IMR-90 (cell line): ENCODE measurements at regions not wholly inside any gene's neighbourhood (a gene's known extent, or its start where the extent isn't known, plus 50 kb on each side); places are given as distances from the start of the nearest gene placed in this dataset.

Experiments
- ATAC-seq: fragments of 200-7000 bp; cut with Tn5 transposase; 2 replicates; pipeline ENCODE4 v1.9.1; 2020; ENCODE audit warnings: low read depth, mild to moderate bottlenecking, moderate library complexity
- BruUV-seq: library from RNA; stranded (reverse); fragments of 400-500 nt; replicated peaks from 2 replicates; lab custom pipeline; 2021; lab: Mats Ljungman, UMichigan
- CTCF ChIA-PET: fragments of 300-600 bp; formaldehyde crosslinking; extraction: SDS; loops from one replicate; lab custom pipeline; 2021; ENCODE audit warnings: antibody characterized with exemption; lab: Yijun Ruan, JAX
- POLR2A ChIA-PET: fragments of 300-600 bp; sonication (Branson Sonifier 250); formaldehyde crosslinking; loops from one replicate; lab custom pipeline; 2022; ENCODE audit warnings: antibody characterized with exemption; ENCODE audit not compliant: unreplicated experiment; lab: Charles Lee
- DNase-seq: peaks from one replicate; pipeline ENCODE4 v3.0.0; 2013
- H2AFZ ChIP-seq: replicated peaks from 2 replicates; pipeline ENCODE3; 2013; ENCODE audit warnings: low read length, mild to moderate bottlenecking; ENCODE audit not compliant: poor library complexity
- H2AK5ac ChIP-seq: 2 replicates; pipeline ENCODE4 v1.6.1; 2013; ENCODE audit warnings: low read depth, low read length, inconsistent platforms
- H2AK9ac ChIP-seq: replicated peaks from 2 replicates; pipeline ENCODE3; 2013; ENCODE audit warnings: mild to moderate bottlenecking, low read depth, low read length, moderate library complexity; ENCODE audit not compliant: poor library complexity
- H2BK120ac ChIP-seq: 2 replicates; pipeline ENCODE4 v1.6.1; 2013; ENCODE audit warnings: low read depth, low read length, inconsistent platforms
- H2BK15ac ChIP-seq: 3 replicates; pipeline ENCODE4 v1.6.1; 2013; ENCODE audit warnings: low read depth, low read length, inconsistent platforms
- H2BK20ac ChIP-seq: 2 replicates; pipeline ENCODE4 v1.6.1; 2013; ENCODE audit warnings: low read depth, mild to moderate bottlenecking, inconsistent platforms, low read length, moderate library complexity
- H2BK5ac ChIP-seq: 2 replicates; pipeline ENCODE4 v1.6.1; 2013; ENCODE audit warnings: mild to moderate bottlenecking, low read depth, low read length, inconsistent platforms; ENCODE audit not compliant: poor library complexity, severe bottlenecking
- H3K14ac ChIP-seq: replicated peaks from 2 replicates; pipeline ENCODE4 v1.6.1; 2013; ENCODE audit warnings: low read depth, low read length, inconsistent platforms
- H3K18ac ChIP-seq: 2 replicates; pipeline ENCODE4 v1.6.1; 2013; ENCODE audit warnings: low read depth, low read length, control low read depth
- H3K23ac ChIP-seq: 2 replicates; pipeline ENCODE4 v1.6.1; 2013; ENCODE audit warnings: low read depth, low read length, inconsistent platforms
- H3K27ac ChIP-seq: 2 replicates; pipeline ENCODE4 v1.5.1; 2013; ENCODE audit warnings: mild to moderate bottlenecking, control low read depth, low read length; ENCODE audit not compliant: insufficient read depth
- H3K27me3 ChIP-seq: 2 replicates; pipeline ENCODE4 v1.6.1; 2013; ENCODE audit warnings: low read length; ENCODE audit not compliant: control insufficient read depth, insufficient read depth
- H3K36me3 ChIP-seq: 2 replicates; pipeline ENCODE4 v1.6.1; 2013; ENCODE audit warnings: low read length, mixed read lengths; ENCODE audit not compliant: control insufficient read depth, insufficient read depth
- H3K4ac ChIP-seq: 2 replicates; pipeline ENCODE4 v1.6.1; 2013; ENCODE audit warnings: low read depth, low read length, inconsistent platforms
- H3K4me1 ChIP-seq: 2 replicates; pipeline ENCODE4 v1.6.1; 2013; ENCODE audit warnings: low read length, mixed read lengths; ENCODE audit not compliant: control insufficient read depth, insufficient read depth
- H3K4me2 ChIP-seq: 2 replicates; pipeline ENCODE4 v1.6.1; 2013; ENCODE audit warnings: low read depth, mild to moderate bottlenecking, control low read depth, low read length, moderate library complexity
- H3K4me3 ChIP-seq: 2 replicates; pipeline ENCODE4 v1.5.1; 2013; ENCODE audit warnings: low read depth, mild to moderate bottlenecking, control low read depth, low read length, moderate library complexity; ENCODE audit not compliant: insufficient read depth
- H3K56ac ChIP-seq: 2 replicates; pipeline ENCODE4 v1.6.1; 2013; ENCODE audit warnings: low read length, inconsistent platforms; ENCODE audit not compliant: insufficient read depth; ENCODE audit errors: extremely low read depth
- H3K79me1 ChIP-seq, 2 experiments: 2 replicates each; pipeline ENCODE4 v1.6.1; 2013; ENCODE audit warnings: low read length in 2 of 2, inconsistent platforms in 1 of 2, low read depth in 1 of 2
- H3K9ac ChIP-seq: 2 replicates; pipeline ENCODE4 v1.6.1; 2013; ENCODE audit warnings: low read depth, low read length, control low read depth
- H3K9me1 ChIP-seq: 2 replicates; pipeline ENCODE4 v1.6.1; 2013; ENCODE audit warnings: low read length, inconsistent platforms; ENCODE audit not compliant: insufficient read depth
- H3K9me3 ChIP-seq: 2 replicates; pipeline ENCODE4 v1.6.1; 2013; ENCODE audit warnings: low read length; ENCODE audit not compliant: control insufficient read depth, insufficient read depth
- H4K20me1 ChIP-seq: 2 replicates; pipeline ENCODE4 v1.6.1; 2013; ENCODE audit warnings: low read length, inconsistent platforms; ENCODE audit not compliant: insufficient read depth
- H4K5ac ChIP-seq: 2 replicates; pipeline ENCODE4 v1.6.1; 2013; ENCODE audit warnings: mild to moderate bottlenecking, low read depth, low read length, control low read depth
- H4K8ac ChIP-seq, 2 experiments: 2 replicates each; pipeline ENCODE4 v1.6.1; 2013; ENCODE audit warnings: low read depth in 2 of 2, low read length in 2 of 2, control low read depth in 1 of 2, inconsistent platforms in 1 of 2
- H4K91ac ChIP-seq: 2 replicates; pipeline ENCODE4 v1.6.1; 2013; ENCODE audit warnings: low read depth, low read length, inconsistent platforms; ENCODE audit not compliant: insufficient read depth
- BHLHE40 ChIP-seq: fragments of 150-350 bp; IDR thresholded peaks from 2 replicates; pipeline ENCODE4 v1.6.1; 2016; ENCODE audit warnings: mild to moderate bottlenecking, low read depth, low read length
- CHD1 ChIP-seq: IDR thresholded peaks from 2 replicates; pipeline ENCODE4 v1.6.1; 2012; ENCODE audit warnings: low read depth, low read length, improper control_type of control experiment
- CTCF ChIP-seq: conservative IDR thresholded peaks from 2 replicates; pipeline ENCODE4 v1.5.1; 2012; ENCODE audit warnings: mild to moderate bottlenecking, low read depth, low read length, improper control_type of control experiment
- ELK1 ChIP-seq: fragments of 150-350 bp; IDR thresholded peaks from 2 replicates; pipeline ENCODE4 v1.6.1; 2016; ENCODE audit warnings: low read depth, mild to moderate bottlenecking, low read length, moderate library complexity, borderline replicate concordance
- FOS ChIP-seq: fragments of 150-350 bp; IDR thresholded peaks from 2 replicates; pipeline ENCODE4 v1.6.1; 2016; ENCODE audit warnings: low read depth, low read length
- MAFK ChIP-seq: IDR thresholded peaks from 2 replicates; pipeline ENCODE4 v1.6.1; 2012; ENCODE audit warnings: low read depth, low read length, improper control_type of control experiment
- MAZ ChIP-seq: IDR thresholded peaks from 2 replicates; pipeline ENCODE4 v1.6.1; 2012; ENCODE audit warnings: low read depth, mild to moderate bottlenecking, low read length, improper control_type of control experiment, moderate library complexity, borderline replicate concordance
- MXI1 ChIP-seq: IDR thresholded peaks from 2 replicates; pipeline ENCODE4 v1.6.1; 2012; ENCODE audit warnings: low read depth, mild to moderate bottlenecking, low read length, moderate library complexity, borderline replicate concordance
- NFE2L2 ChIP-seq: fragments of 150-350 bp; IDR thresholded peaks from 2 replicates; pipeline ENCODE4 v1.6.1; 2016; ENCODE audit warnings: low read depth, mild to moderate bottlenecking, low read length
- POLR2A ChIP-seq: IDR thresholded peaks from 2 replicates; pipeline ENCODE4 v1.6.1; 2012; ENCODE audit warnings: mild to moderate bottlenecking, low read depth, low read length
- RAD21 ChIP-seq: IDR thresholded peaks from 2 replicates; pipeline ENCODE4 v1.6.1; 2012; ENCODE audit warnings: low read length, improper control_type of control experiment
- RCOR1 ChIP-seq: IDR thresholded peaks from 2 replicates; pipeline ENCODE4 v1.6.1; 2012; ENCODE audit warnings: mild to moderate bottlenecking, low read length, improper control_type of control experiment; ENCODE audit not compliant: insufficient replicate concordance
- RFX5 ChIP-seq: IDR thresholded peaks from 2 replicates; pipeline ENCODE4 v1.8.0; 2012; ENCODE audit warnings: low read depth, mild to moderate bottlenecking, low read length, moderate library complexity
- SMC3 ChIP-seq: fragments of 150-350 bp; IDR thresholded peaks from 2 replicates; pipeline ENCODE4 v1.6.1; 2016; ENCODE audit warnings: low read depth, mild to moderate bottlenecking, antibody characterized with exemption, low read length, moderate library complexity
- USF2 ChIP-seq: fragments of 150-350 bp; IDR thresholded peaks from 2 replicates; pipeline ENCODE4 v1.6.1; 2017; ENCODE audit warnings: mild to moderate bottlenecking, antibody characterized with exemption, low read length, low read depth
- WGBS, 2 experiments: methylation state at CpG; one replicate each; pipeline versions ENCODE4 v1.1.5 to v1.1.7; 2013; ENCODE audit warnings: missing lambda C conversion rate in 2 of 2; ENCODE audit not compliant: insufficient read length in 1 of 2; ENCODE audit errors: extremely low coverage in 2 of 2; 5-methylcytosine and 5-hydroxymethylcytosine counted together
- dilution Hi-C: fragments of 300-500 bp; cut with HindIII; formaldehyde crosslinking; loops from one replicate; pipeline ENCODE4 v1.14.3; 2018; ENCODE audit warnings: low sequenced_read_pairs; ENCODE audit not compliant: unreplicated experiment
- in situ Hi-C: fragments of 300-500 bp; cut with MboI; formaldehyde crosslinking; loops from 3 replicates; pipeline ENCODE4 v1.14.3; 2019; ENCODE audit warnings: low sequenced_read_pairs, inconsistent platforms, mixed read lengths
- intact Hi-C: fragments of 100-400 bp; cut with micrococcal nuclease; formaldehyde crosslinking; loops from 2 replicates; pipeline ENCODE4 v1.10.0; 2022

GRCh38 chr18:75937306-75937705, 509.8 kb upstream of the SMIM21 start:
- in situ Hi-C loops (no loop called here), dilution Hi-C loops (no loop called here), intact Hi-C loops (no loop called here)
- no peak overlapping the region for H3K9ac ChIP-seq
- no peak overlapping the region for H4K5ac ChIP-seq
- H3K27ac ChIP-seq = no peak overlapping the region
- H3K79me1 ChIP-seq = no peaks in the 10 kb centered on the region
- TF ChIP-seq FOS (no peak), MXI1 (no peak), MAZ (no peak), ELK1 (no peak), RAD21 (no peak), NFE2L2 (no peak), CHD1 (no peak), BHLHE40 (no peak), POLR2A (no peak), RFX5 (no peak), CTCF (no peak), USF2 (no peak), MAFK (no peak), SMC3 (no peak), RCOR1 (no peak)
- H3K9me1 ChIP-seq = no peaks in the 10 kb centered on the region
- H3K9me3 ChIP-seq = peaks cover 7% of the 10 kb centered on the region
- no peaks in the 10 kb centered on the region for H3K27me3 ChIP-seq
- ATAC-seq (no peak), DNase-seq (no peak)
- H3K23ac ChIP-seq = no peak overlapping the region
- no peaks in the 10 kb centered on the region for H4K20me1 ChIP-seq
- no peak overlapping the region for H2BK15ac ChIP-seq
- no peak overlapping the region for H3K4me3 ChIP-seq
- no peak overlapping the region for H3K56ac ChIP-seq
- no peak overlapping the region for H3K4me2 ChIP-seq
- no peak overlapping the region for H4K8ac ChIP-seq
- POLR2A ChIA-PET = no interaction called here
- no peak overlapping the region for H2AK5ac ChIP-seq
- H4K91ac ChIP-seq = no peak overlapping the region
- H2AK9ac ChIP-seq = no peak overlapping the region
- no peak overlapping the region for H2BK20ac ChIP-seq
- no peaks in the 10 kb centered on the region for H3K36me3 ChIP-seq
- no TSS peak for BruUV-seq
- no peak overlapping the region for H2AFZ ChIP-seq
- no peak overlapping the region for H3K4ac ChIP-seq
- H3K14ac ChIP-seq = no peak overlapping the region
- CTCF ChIA-PET = no interaction called here
- no CpG with 5 or more reads among the region's 2 CpGs for WGBS, 2 experiments
- H2BK5ac ChIP-seq = no peak overlapping the region
- no peaks in the 10 kb centered on the region for H3K4me1 ChIP-seq
- H2BK120ac ChIP-seq = no peak overlapping the region
- no peak overlapping the region for H3K18ac ChIP-seq
